Thyroid gland (tissue), 4 donors: ENCODE measurements at regions not wholly inside any gene's neighbourhood (a gene's known extent, or its start where the extent isn't known, plus 50 kb on each side); places are given as distances from the start of the nearest gene placed in this dataset.

Source experiments
- CTCF ChIP-seq, 6 experiments: fragments of 200-600 bp in 3 of 6; fragments of 450-650 bp in 3 of 6; sonication (generic) in 3 of 6; IDR thresholded peaks; one replicate each; pipeline ENCODE4 v1.5.1; 2016 to 2019; ENCODE audit warnings: antibody characterized with exemption in 6 of 6, mild to moderate bottlenecking in 2 of 6, inconsistent platforms in 1 of 6, moderate library complexity in 1 of 6
- POLR2A ChIP-seq, 2 donors: fragments of 450-650 bp; IDR thresholded peaks; one replicate each; pipeline ENCODE4 v1.6.1; 2017; ENCODE audit warnings: antibody characterized with exemption in 2 of 2, mild to moderate bottlenecking in 2 of 2, moderate library complexity in 1 of 2

- TF ChIP-seq CTCF (IDR thresholded peaks at IDR 0.05) (no peak), POLR2A (IDR thresholded peaks at IDR 0.05) (no peak)
Observed at GRCh38 chr1:5254975-5255374, 600.6 kb downstream of the AJAP1 start.
